Neural crest cell (in vitro differentiated cells): ENCODE measurements at regions not wholly inside any gene's neighbourhood (a gene's known extent, or its start where the extent isn't known, plus 50 kb on each side); places are given as distances from the start of the nearest gene placed in this dataset.

Source experiments
- DNase-seq: peaks from one replicate; pipeline ENCODE4 v3.0.0; 2021; ENCODE audit warnings: low read depth, mixed read lengths, low spot score
- H3K27ac Mint-ChIP-seq: one replicate; pipeline ENCODE4 v1.8.0; 2021; ENCODE audit warnings: mild to moderate bottlenecking, mixed read lengths; ENCODE audit not compliant: unreplicated experiment
- H3K27me3 Mint-ChIP-seq: 2 replicates; pipeline ENCODE4 v1.8.0; 2021; ENCODE audit warnings: low read depth, mild to moderate bottlenecking, mixed read lengths
- H3K36me3 Mint-ChIP-seq: 2 replicates; pipeline ENCODE4 v1.8.0; 2021; ENCODE audit warnings: low read depth, mild to moderate bottlenecking, mixed read lengths
- H3K4me1 Mint-ChIP-seq: 2 replicates; pipeline ENCODE4 v1.8.0; 2021; ENCODE audit warnings: mixed read lengths
- H3K4me3 Mint-ChIP-seq: one replicate; pipeline ENCODE4 v1.8.0; 2021; ENCODE audit warnings: mild to moderate bottlenecking, mixed read lengths
- H3K9me3 Mint-ChIP-seq: 2 replicates; pipeline ENCODE4 v1.8.0; 2021; ENCODE audit warnings: mixed read lengths
- CTCF ChIP-seq: fragments of 200-600 bp; sonication (generic); conservative IDR thresholded peaks from 2 replicates; pipeline ENCODE4 v1.5.0; 2021; ENCODE audit warnings: antibody characterized with exemption, mild to moderate bottlenecking

GRCh38 chr2:239476029-239476756 is 75.4 kb upstream of the HDAC4 start:
- H3K4me3 Mint-ChIP-seq = no peak overlapping the region
- H3K9me3 Mint-ChIP-seq = no peaks in the 10 kb centered on the region
- DNase-seq = no peak
- peaks cover 15% of the 10 kb centered on the region for H3K27me3 Mint-ChIP-seq
- no peaks in the 10 kb centered on the region for H3K36me3 Mint-ChIP-seq
- TF ChIP-seq CTCF = no peak
- H3K27ac Mint-ChIP-seq = no peak overlapping the region
- H3K4me1 Mint-ChIP-seq = no peaks in the 10 kb centered on the region

GRCh38 chr2:239475161-239476028 is 74.6 kb upstream of the HDAC4 start:
- Mint-ChIP-seq H3K27ac (no peak overlapping the region), H3K4me3 (no peak overlapping the region), H3K27me3 (peaks cover 17% of the 10 kb centered on the region), H3K36me3 (no peaks in the 10 kb centered on the region), H3K4me1 (no peaks in the 10 kb centered on the region), H3K9me3 (no peaks in the 10 kb centered on the region)
- DNase-seq = no peak
- TF ChIP-seq CTCF = no peak

- Mint-ChIP-seq H3K27me3 (peaks cover 17% of the 10 kb centered on the region), H3K4me1 (no peaks in the 10 kb centered on the region), H3K36me3 (no peaks in the 10 kb centered on the region), H3K4me3 (no peak overlapping the region), H3K27ac (no peak overlapping the region), H3K9me3 (no peaks in the 10 kb centered on the region)
- DNase-seq = no peak
- TF ChIP-seq CTCF = no peak
Observed at GRCh38 chr2:239473211-239473805, 72.5 kb upstream of the HDAC4 start.

GRCh38 chr2:239472235-239472775 is 71.5 kb upstream of the HDAC4 start:
- TF ChIP-seq CTCF = no peak
- H3K27ac Mint-ChIP-seq = no peak overlapping the region
- H3K27me3 Mint-ChIP-seq = peaks cover 17% of the 10 kb centered on the region
- DNase-seq = no peak
- no peaks in the 10 kb centered on the region for H3K9me3 Mint-ChIP-seq
- H3K4me1 Mint-ChIP-seq = no peaks in the 10 kb centered on the region
- no peaks in the 10 kb centered on the region for H3K36me3 Mint-ChIP-seq
- no peak overlapping the region for H3K4me3 Mint-ChIP-seq

- H3K4me3 Mint-ChIP-seq = no peak overlapping the region
- no peak for TF ChIP-seq CTCF
Observed at GRCh38 chr2:239471011-239471792, 70.4 kb upstream of the HDAC4 start.

More at GRCh38 chr2:239471011-239471792, 70.4 kb upstream of the HDAC4 start:
- Mint-ChIP-seq H3K4me1 (no peaks in the 10 kb centered on the region), H3K36me3 (no peaks in the 10 kb centered on the region), H3K27me3 (peaks cover 17% of the 10 kb centered on the region), H3K27ac (no peak overlapping the region), H3K9me3 (no peaks in the 10 kb centered on the region)
- DNase-seq = no peak
